Heart right ventricle (tissue), 16 donors: ENCODE measurements at regions not wholly inside any gene's neighbourhood (a gene's known extent, or its start where the extent isn't known, plus 50 kb on each side); places are given as distances from the start of the nearest gene placed in this dataset.

ENCODE experiments used
- ATAC-seq, 8 donors: fragments of 200-7000 bp; cut with Tn5 transposase; one replicate each; pipeline ENCODE4 v1.9.1; 2020; ENCODE audit warnings: mild to moderate bottlenecking in 8 of 8, moderate library complexity in 8 of 8, moderate number of reproducible peaks in 1 of 8
- DNase-seq, 2 donors: peaks; one replicate each; pipeline ENCODE4 v3.0.0-alpha.2; 2020
- H3K27ac ChIP-seq, 10 donors: fragments of 200-600 bp; sonication (generic) in 2 of 10; one replicate each; pipeline versions ENCODE4 v1.5.0 to v1.8.0; 2020 to 2022; ENCODE audit warnings: mild to moderate bottlenecking in 3 of 10
- H3K27me3 ChIP-seq, 7 donors: fragments of 200-600 bp; one replicate each; pipeline ENCODE4 v1.8.0; 2021 to 2022; ENCODE audit warnings: mild to moderate bottlenecking in 2 of 7
- H3K36me3 ChIP-seq, 9 donors: fragments of 200-600 bp; sonication (generic) in 1 of 9; one replicate each; pipeline versions ENCODE4 v1.5.0 to v1.8.0; 2020 to 2022; ENCODE audit warnings: mild to moderate bottlenecking in 2 of 9
- H3K4me1 ChIP-seq, 9 donors: fragments of 200-600 bp; sonication (generic) in 1 of 9; one replicate each; pipeline versions ENCODE4 v1.5.0 to v1.8.0; 2020 to 2022; ENCODE audit warnings: mild to moderate bottlenecking in 4 of 9
- H3K4me3 ChIP-seq, 10 donors: fragments of 200-600 bp; sonication (generic) in 2 of 10; one replicate each; pipeline versions ENCODE4 v1.5.0 to v1.8.0; 2020 to 2022; ENCODE audit warnings: mild to moderate bottlenecking in 7 of 10, moderate library complexity in 2 of 10
- H3K9me3 ChIP-seq, 11 donors: fragments of 200-600 bp in 10 of 11; sonication (generic) in 2 of 11; one replicate each; pipeline versions ENCODE4 v1.5.0 to v1.8.0; 2013 to 2022; ENCODE audit warnings: mild to moderate bottlenecking in 2 of 11, control low read depth in 1 of 11, moderate library complexity in 1 of 11
- CTCF ChIP-seq, 9 donors: fragments of 200-600 bp; sonication (generic) in 2 of 9; IDR thresholded peaks; one replicate each; pipeline versions ENCODE4 v1.5.0 to v1.8.0; 2021 to 2022; ENCODE audit warnings: antibody characterized with exemption in 9 of 9, mild to moderate bottlenecking in 5 of 9, moderate library complexity in 1 of 9
- WGBS, 2 donors: extraction: QIAGEN DNeasy Blood & Tissue Kit; methylation state at CpG; one replicate each; pipeline ENCODE4 v1.1.7; 2013; ENCODE audit warnings: inconsistent platforms in 1 of 2; 5-methylcytosine and 5-hydroxymethylcytosine counted together
- intact Hi-C, 10 donors: fragments of 100-400 bp; cut with DNase I; formaldehyde crosslinking; loops; one replicate each; pipeline versions ENCODE4 v1.11.1 to v1.14.2; 2022
- donor health status: Arrhythmogenic right ventricular cardiomyopathy.
- donor health status: ischemic (EF 13 %, LVEDD 7.1; RV severe dilation, severe dysfunction).
- donor health status: healthy with polysubstance abuse.
- donor health status: DM: no; HTN: yes; CAD: no.
- donor health status: DM: no; HTN: no; CAD: no.
- donor health status: ischemic (EF 25% LVEDD 6.9; RV normal size, moderate dysfunction).
- donor health status: ischemic (EF 25% LVEDD 5.7; RV mildly dilated, moderate dysfunction).
- donor health status: healthy.
- donor health status: DM: yes; HTN: yes; CAD: no.
- donor health status: Ischemic cardiomyopathy.
- donor health status: ischemic (EF 35%, LVEDD 5.7; RV mildly dilated, moderate dysfunction).
- donor health status: nonischemic (EF 11% LVEDD 7.7; RV severe dilation, severe dysfunction).
- donor health status: DM: yes; HTN: yes; CAD: no.
- donor health status: PGD.
- donor health status: ischemic (EF 29% LVEDD 5.4; RV normal size, mild dysfunction).
- donor health status: nonischemic (EF 23%, LVEDD 6.1; RV moderate dilation, normal function).

DNA sequence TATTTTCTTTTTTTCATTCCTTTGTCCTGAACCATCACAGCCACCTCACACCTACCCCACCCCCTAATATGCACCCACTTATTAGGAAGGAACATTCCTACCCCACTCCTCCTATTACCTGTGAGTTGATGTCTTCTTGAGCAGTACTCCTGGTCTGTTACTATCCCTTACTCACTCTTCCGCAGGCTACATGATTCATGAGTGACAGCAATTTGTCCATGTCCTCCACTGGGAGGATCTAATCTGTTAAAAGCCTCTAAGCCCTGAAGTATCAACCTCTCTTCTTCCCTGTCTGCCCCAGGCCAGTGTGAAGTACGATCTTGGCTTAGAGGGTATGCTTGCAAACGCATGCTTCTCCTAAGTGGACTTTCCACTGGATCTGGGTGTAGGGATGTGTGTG lies 75.6 kb upstream of the RFX8 start:
- ATAC-seq (no peak), DNase-seq (no peak)
- intact Hi-C loops = loop anchor here in 1 of 10 donors (5.0 kb wide), 1 partner anchor 278 kb away; no protein-coding TSS in a partner anchor
- H3K27me3 ChIP-seq = peaks cover 0 to 5% (median 0%) of the 10 kb centered on the region in 7 donors
- H3K4me3 ChIP-seq = no peak overlapping the region
- H3K4me1 ChIP-seq = peaks cover 0 to 20% (median 0%) of the 10 kb centered on the region in 9 donors
- WGBS, 2 donors = 96 to 99% methylated on average over 3 of the region's 3 CpGs
- H3K27ac ChIP-seq = no peak overlapping the region
- H3K36me3 ChIP-seq = no peaks in the 10 kb centered on the region
- no peak for TF ChIP-seq CTCF (IDR thresholded peaks at IDR 0.05)
- no peaks in the 10 kb centered on the region for H3K9me3 ChIP-seq

GRCh38 chr2:101549371-101549770 lies 74.5 kb upstream of the RFX8 start:
- WGBS, 2 donors = 70 to 79% methylated on average over 1 of the region's 1 CpG
- no peak for ATAC-seq
- Histone ChIP-seq H3K9me3 (no peaks in the 10 kb centered on the region), H3K27me3 (peaks cover 0 to 6% (median 0%) of the 10 kb centered on the region in 7 donors), H3K27ac (no peak overlapping the region), H3K36me3 (no peaks in the 10 kb centered on the region), H3K4me3 (no peak overlapping the region), H3K4me1 (peaks cover 0 to 20% (median 0%) of the 10 kb centered on the region in 9 donors)
- no peak for TF ChIP-seq CTCF (IDR thresholded peaks at IDR 0.05)
- DNase-seq = no peak
- intact Hi-C loops = no loop called here

GRCh38 chr2:101546376-101547058 lies 71.6 kb upstream of the RFX8 start:
- WGBS, 2 donors = 83 to 86% methylated on average over 2 of the region's 2 CpGs
- no peak for ATAC-seq
- H3K27ac ChIP-seq = no peak overlapping the region
- TF ChIP-seq CTCF (IDR thresholded peaks at IDR 0.05) = no peak
- DNase-seq = no peak
- no peaks in the 10 kb centered on the region for H3K36me3 ChIP-seq
- H3K27me3 ChIP-seq = peaks cover 0 to 6% (median 0%) of the 10 kb centered on the region in 7 donors
- intact Hi-C loops = no loop called here
- H3K9me3 ChIP-seq = peaks cover 0 to 9% (median 0%) of the 10 kb centered on the region in 11 donors
- no peak overlapping the region for H3K4me3 ChIP-seq
- peaks cover 0 to 15% (median 0%) of the 10 kb centered on the region in 9 donors for H3K4me1 ChIP-seq

GRCh38 chr2:101545950-101546349 lies 71.0 kb upstream of the RFX8 start:
- ATAC-seq = no peak
- Histone ChIP-seq H3K27ac (no peak overlapping the region), H3K4me3 (no peak overlapping the region), H3K4me1 (peaks cover 0 to 14% (median 0%) of the 10 kb centered on the region in 9 donors), H3K27me3 (peaks cover 0 to 6% (median 0%) of the 10 kb centered on the region in 7 donors), H3K9me3 (peaks cover 0 to 9% (median 0%) of the 10 kb centered on the region in 11 donors), H3K36me3 (no peaks in the 10 kb centered on the region)
- TF ChIP-seq CTCF (IDR thresholded peaks at IDR 0.05) = no peak
- no peak for DNase-seq
- intact Hi-C loops = no loop called here
